Small intestine (tissue), 7 donors: ENCODE measurements at regions not wholly inside any gene's neighbourhood (a gene's known extent, or its start where the extent isn't known, plus 50 kb on each side); places are given as distances from the start of the nearest gene placed in this dataset.

ENCODE experiments used
- DNase-seq, 2 donors: peaks; one replicate each; pipeline versions ENCODE4 v3.0.0 to v3.0.0-alpha.2; 2013
- FAIRE-seq: peaks from 2 replicates; lab custom pipeline; 2012; peaks lifted over from hg19 to GRCh38; lab: Jason Lieb, UNC
- H3K27ac ChIP-seq, 3 donors: one replicate each; pipeline ENCODE4 v1.5.1; 2013; ENCODE audit warnings: low read length in 2 of 3, mild to moderate bottlenecking in 2 of 3, control low read depth in 1 of 3, inconsistent platforms in 1 of 3, low read depth in 1 of 3, moderate library complexity in 1 of 3
- H3K27me3 ChIP-seq, 3 donors: one replicate each; pipeline ENCODE4 v1.6.1; 2013; ENCODE audit warnings: low read length in 3 of 3, inconsistent platforms in 1 of 3; ENCODE audit not compliant: control insufficient read depth in 3 of 3, insufficient read depth in 3 of 3
- H3K36me3 ChIP-seq, 3 donors: one replicate each; pipeline ENCODE4 v1.6.1; 2013; ENCODE audit warnings: low read length in 3 of 3, inconsistent platforms in 1 of 3, low read depth in 1 of 3, mild to moderate bottlenecking in 1 of 3, moderate library complexity in 1 of 3; ENCODE audit not compliant: control insufficient read depth in 3 of 3, insufficient read depth in 2 of 3
- H3K4me1 ChIP-seq, 3 donors: one replicate each; pipeline ENCODE4 v1.6.1; 2013; ENCODE audit warnings: low read length in 2 of 3, inconsistent platforms in 1 of 3, low read depth in 1 of 3, mild to moderate bottlenecking in 1 of 3, moderate library complexity in 1 of 3; ENCODE audit not compliant: control insufficient read depth in 3 of 3, insufficient read depth in 2 of 3
- H3K4me3 ChIP-seq, 3 donors: one replicate each; pipeline ENCODE4 v1.5.1; 2013; ENCODE audit warnings: low read length in 3 of 3, control low read depth in 1 of 3, inconsistent platforms in 1 of 3, low read depth in 1 of 3, mild to moderate bottlenecking in 1 of 3, moderate library complexity in 1 of 3
- H3K9me3 ChIP-seq, 2 donors: one replicate each; pipeline ENCODE4 v1.6.1; 2013; ENCODE audit warnings: low read depth in 1 of 2, low read length in 1 of 2; ENCODE audit not compliant: control insufficient read depth in 2 of 2, insufficient read depth in 1 of 2
- WGBS, 3 donors: extraction: QIAGEN DNeasy Blood & Tissue Kit; methylation state at CpG; one replicate each; pipeline ENCODE4 v1.1.7; 2013; 5-methylcytosine and 5-hydroxymethylcytosine counted together
- donor health status: healthy with polysubstance abuse.
- donor health status: control.
- donor health status: control.
- donor health status: Bipolar disorder and iron deficiency.
- donor health status: healthy.

DNA sequence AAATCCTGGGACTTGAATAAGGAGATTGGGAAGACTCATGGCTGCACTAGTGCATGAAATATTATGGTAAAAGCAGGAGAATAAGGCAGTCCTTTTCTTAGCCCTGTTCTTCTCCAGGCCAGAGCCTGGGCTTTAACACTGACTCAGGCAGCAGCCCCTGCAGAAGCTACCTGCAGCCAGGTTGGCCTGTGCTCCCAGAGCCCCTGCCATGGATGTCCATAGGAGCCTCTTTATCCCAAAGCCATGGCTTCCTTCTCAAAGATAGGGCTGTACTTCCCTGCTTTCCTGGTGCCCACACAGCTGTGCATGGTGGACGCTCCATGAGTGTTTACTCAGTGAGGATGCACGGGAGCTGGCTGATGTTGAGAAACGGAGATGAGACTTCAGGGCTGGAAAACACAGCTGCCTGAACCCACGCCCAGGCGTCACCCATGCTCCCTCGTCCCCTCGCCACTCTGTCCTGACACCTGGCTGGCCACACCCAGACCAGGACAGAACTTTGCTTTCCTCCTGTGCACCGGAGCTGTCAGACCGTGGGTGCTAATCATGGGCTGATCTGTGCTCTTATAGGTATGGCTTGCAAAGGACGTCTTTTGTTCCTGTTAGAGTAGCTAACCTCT is 135.5 kb downstream of the GLI2 start:
- FAIRE-seq (no peak), DNase-seq (no peak)
- Histone ChIP-seq H3K4me3 (no peak overlapping the region), H3K36me3 (no peaks in the 10 kb centered on the region), H3K9me3 (no peaks in the 10 kb centered on the region), H3K27ac (no peak overlapping the region), H3K27me3 (peaks cover 0 to 62% (median 11%) of the 10 kb centered on the region in 3 donors), H3K4me1 (peaks cover 0 to 11% (median 0%) of the 10 kb centered on the region in 3 donors)
- 11 to 70% (median 33%) methylated on average over 10 of the region's 10 CpGs for WGBS, 3 donors

- FAIRE-seq (no peak), DNase-seq (no peak)
- 69 to 83% (median 82%) methylated on average over 7 of the region's 7 CpGs for WGBS, 3 donors
- Histone ChIP-seq H3K36me3 (no peaks in the 10 kb centered on the region), H3K4me3 (no peak overlapping the region), H3K27ac (no peak overlapping the region), H3K4me1 (peaks cover 0 to 7% (median 0%) of the 10 kb centered on the region in 3 donors), H3K27me3 (peaks cover 0 to 54% (median 9%) of the 10 kb centered on the region in 3 donors), H3K9me3 (no peaks in the 10 kb centered on the region)
Observed at GRCh38 chr2:120871881-120872620, 136.4 kb downstream of the GLI2 start.

GRCh38 chr2:120873958-120874887 is 138.6 kb downstream of the GLI2 start:
- H3K9me3 ChIP-seq: no peaks in the 10 kb centered on the region
- H3K4me1 ChIP-seq: peaks cover 0 to 5% (median 0%) of the 10 kb centered on the region in 3 donors
- 67 to 82% (median 79%) methylated on average over 27 of the region's 27 CpGs for WGBS, 3 donors
- no peak overlapping the region for H3K4me3 ChIP-seq
- DNase-seq: no peak
- peaks cover 0 to 37% (median 2%) of the 10 kb centered on the region in 3 donors for H3K27me3 ChIP-seq
- no peaks in the 10 kb centered on the region for H3K36me3 ChIP-seq
- FAIRE-seq: no peak
- H3K27ac ChIP-seq: no peak overlapping the region

- Histone ChIP-seq H3K36me3 (no peaks in the 10 kb centered on the region), H3K27ac (no peak overlapping the region), H3K4me1 (peaks cover 0 to 5% (median 0%) of the 10 kb centered on the region in 3 donors), H3K27me3 (peaks cover 0 to 37% (median 2%) of the 10 kb centered on the region in 3 donors), H3K4me3 (no peak overlapping the region), H3K9me3 (no peaks in the 10 kb centered on the region)
- 63 to 73% (median 69%) methylated on average over 5 of the region's 5 CpGs for WGBS, 3 donors
- DNase-seq: no peak
- no peak for FAIRE-seq
Observed at GRCh38 chr2:120874888-120875275, 139.2 kb downstream of the GLI2 start.

- H3K27ac ChIP-seq: no peak overlapping the region
- H3K4me3 ChIP-seq: no peak overlapping the region
- DNase-seq: no peak
- H3K4me1 ChIP-seq: peaks cover 0 to 5% (median 0%) of the 10 kb centered on the region in 3 donors
- 53 to 62% (median 59%) methylated on average over 11 of the region's 11 CpGs for WGBS, 3 donors
- no peaks in the 10 kb centered on the region for H3K36me3 ChIP-seq
- peaks cover 0 to 42% (median 2%) of the 10 kb centered on the region in 3 donors for H3K27me3 ChIP-seq
- no peaks in the 10 kb centered on the region for H3K9me3 ChIP-seq
- FAIRE-seq: no peak
Observed at GRCh38 chr2:120875431-120875830, 139.8 kb downstream of the GLI2 start.

GRCh38 chr2:120876526-120877280 is 141.0 kb downstream of the GLI2 start:
- Histone ChIP-seq H3K36me3 (no peaks in the 10 kb centered on the region), H3K9me3 (no peaks in the 10 kb centered on the region), H3K4me3 (no peak overlapping the region), H3K27ac (no peak overlapping the region), H3K27me3 (peaks cover 0 to 42% (median 2%) of the 10 kb centered on the region in 3 donors), H3K4me1 (peaks cover 0 to 5% (median 0%) of the 10 kb centered on the region in 3 donors)
- no peak for FAIRE-seq
- 79 to 90% (median 82%) methylated on average over 11 of the region's 11 CpGs for WGBS, 3 donors
- no peak for DNase-seq

- no peak overlapping the region for H3K4me3 ChIP-seq
- peaks cover 0 to 5% (median 0%) of the 10 kb centered on the region in 3 donors for H3K4me1 ChIP-seq
- no peaks in the 10 kb centered on the region for H3K36me3 ChIP-seq
- H3K27ac ChIP-seq: no peak overlapping the region
- 81 to 87% (median 81%) methylated on average over 7 of the region's 7 CpGs for WGBS, 3 donors
- no peaks in the 10 kb centered on the region for H3K9me3 ChIP-seq
- no peak for FAIRE-seq
- DNase-seq: no peak
- peaks cover 0 to 43% (median 0%) of the 10 kb centered on the region in 3 donors for H3K27me3 ChIP-seq
Observed at GRCh38 chr2:120877409-120877808, 141.7 kb downstream of the GLI2 start.
